ENCODE measurements at regions not wholly inside any gene's neighbourhood (a gene's known extent, or its start where the extent isn't known, plus 50 kb on each side); places are given as distances from the start of the nearest gene placed in this dataset.

DNA sequence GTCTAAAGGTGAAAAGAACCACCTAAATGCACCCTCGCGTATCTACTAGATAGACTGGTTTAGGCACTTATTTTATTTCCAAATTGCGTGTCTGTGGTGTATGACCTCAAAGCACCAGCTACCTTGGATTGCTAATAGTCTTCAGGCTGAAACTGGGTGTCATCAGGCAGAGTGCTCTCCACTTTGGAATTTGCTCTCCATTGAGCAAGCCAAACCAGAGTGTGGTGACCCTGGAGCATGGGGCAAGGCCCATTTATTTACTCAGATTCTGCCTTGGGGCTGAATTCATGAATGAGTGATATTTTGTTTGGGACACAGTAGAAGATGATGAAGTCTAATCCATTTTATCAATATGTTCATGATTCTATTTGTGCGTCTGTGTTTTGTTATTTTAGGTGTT, 812.8 kb upstream of the SLC35B3 start:
- Histone ChIP-seq H3K4me1 (ENCODE audit: insufficient read depth, low read length, poor library complexity, severe bottlenecking) (peaks cover 7% of the 10 kb centered on the region), H3K36me3 (ENCODE audit: insufficient read depth, low read length, poor library complexity, severe bottlenecking) (no peaks in the 10 kb centered on the region), H3K9me3 (ENCODE audit: low read depth, low read length, poor library complexity, severe bottlenecking) (no peaks in the 10 kb centered on the region), H3K4me3 (ENCODE audit: low read depth, low read length, poor library complexity, severe bottlenecking) (no peak overlapping the region), H3K27me3 (replicated peaks; ENCODE audit: insufficient read depth, low read depth, low read length, poor library complexity) (no peaks in the 10 kb centered on the region), H3K27ac (ENCODE audit: low read depth, low read length, poor library complexity, severe bottlenecking) (no peak overlapping the region)
- POLR2A ChIA-PET (ENCODE audit: low non-redundant PET): no interaction called here
- TF ChIP-seq EZH2 (IDR thresholded peaks at IDR 0.05; ENCODE audit: borderline replicate concordance, low read depth, low read length, poor library complexity, severe bottlenecking) (no peak), CTCF (conservative IDR thresholded peaks at IDR 0.05; ENCODE audit: low read depth, low read length) (no peak)
- no peak for DNase-seq (ENCODE audit: low spot score)
- intact Hi-C loops (cut with micrococcal nuclease; ENCODE audit: unreplicated experiment): loop anchor here (5.0 kb wide), 1 partner anchor 266 kb away; no protein-coding TSS in a partner anchor
- no TSS peak for BruUV-seq (replicated peaks)
- CTCF ChIA-PET: no interaction called here

DNA sequence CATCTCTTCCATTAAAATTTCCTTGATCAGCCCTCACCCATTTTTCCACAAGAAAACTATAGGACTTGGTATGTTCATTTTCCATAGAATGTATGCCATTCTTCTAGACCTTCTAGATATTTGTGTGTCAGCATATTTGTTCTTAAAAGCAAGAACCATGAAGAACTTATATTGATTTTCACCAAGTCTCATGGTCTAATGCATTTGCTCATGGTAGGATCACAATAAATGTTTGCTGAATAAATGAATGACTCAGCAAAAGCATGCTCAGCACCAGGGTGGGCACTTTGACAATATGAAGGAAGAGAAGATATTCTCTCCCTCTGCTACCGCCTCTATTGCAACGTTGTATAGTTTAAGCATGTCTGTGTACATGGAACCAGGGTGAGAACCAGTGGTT, 805.5 kb upstream of the SLC35B3 start:
- intact Hi-C loops (cut with micrococcal nuclease; ENCODE audit: unreplicated experiment): no loop called here
- H3K36me3 ChIP-seq (ENCODE audit: insufficient read depth, low read length, poor library complexity, severe bottlenecking): no peaks in the 10 kb centered on the region
- no peak overlapping the region for H3K27ac ChIP-seq (ENCODE audit: low read depth, low read length, poor library complexity, severe bottlenecking)
- H3K4me3 ChIP-seq (ENCODE audit: low read depth, low read length, poor library complexity, severe bottlenecking): no peak overlapping the region
- H3K4me1 ChIP-seq (ENCODE audit: insufficient read depth, low read length, poor library complexity, severe bottlenecking): no peaks in the 10 kb centered on the region
- DNase-seq (ENCODE audit: low spot score): no peak
- H3K27me3 ChIP-seq (replicated peaks; ENCODE audit: insufficient read depth, low read depth, low read length, poor library complexity): no peaks in the 10 kb centered on the region
- BruUV-seq (replicated peaks): no TSS peak
- CTCF ChIA-PET: no interaction called here
- no peaks in the 10 kb centered on the region for H3K9me3 ChIP-seq (ENCODE audit: low read depth, low read length, poor library complexity, severe bottlenecking)
- no peak for TF ChIP-seq EZH2 (IDR thresholded peaks at IDR 0.05; ENCODE audit: borderline replicate concordance, low read depth, low read length, poor library complexity, severe bottlenecking)
- TF ChIP-seq CTCF (conservative IDR thresholded peaks at IDR 0.05; ENCODE audit: low read depth, low read length): no peak
- POLR2A ChIA-PET (ENCODE audit: low non-redundant PET): no interaction called here

GRCh38 chr6:9236443-9236842, 801.1 kb upstream of the SLC35B3 start:
- CTCF ChIA-PET: no interaction called here
- BruUV-seq (replicated peaks): no TSS peak
- H3K27me3 ChIP-seq (replicated peaks; ENCODE audit: insufficient read depth, low read depth, low read length, poor library complexity): no peaks in the 10 kb centered on the region
- intact Hi-C loops (cut with micrococcal nuclease; ENCODE audit: unreplicated experiment): no loop called here
- TF ChIP-seq CTCF (conservative IDR thresholded peaks at IDR 0.05; ENCODE audit: low read depth, low read length) (no peak), EZH2 (IDR thresholded peaks at IDR 0.05; ENCODE audit: borderline replicate concordance, low read depth, low read length, poor library complexity, severe bottlenecking) (no peak)
- H3K9me3 ChIP-seq (ENCODE audit: low read depth, low read length, poor library complexity, severe bottlenecking): peaks cover 8% of the 10 kb centered on the region
- H3K36me3 ChIP-seq (ENCODE audit: insufficient read depth, low read length, poor library complexity, severe bottlenecking): no peaks in the 10 kb centered on the region
- POLR2A ChIA-PET (ENCODE audit: low non-redundant PET): no interaction called here
- no peak overlapping the region for H3K4me3 ChIP-seq (ENCODE audit: low read depth, low read length, poor library complexity, severe bottlenecking)
- no peak overlapping the region for H3K27ac ChIP-seq (ENCODE audit: low read depth, low read length, poor library complexity, severe bottlenecking)
- peaks cover 13% of the 10 kb centered on the region for H3K4me1 ChIP-seq (ENCODE audit: insufficient read depth, low read length, poor library complexity, severe bottlenecking)
- DNase-seq (ENCODE audit: low spot score): no peak

Data from A673 (cell line).